HCT116 (cell line): ENCODE measurements at regions not wholly inside any gene's neighbourhood (a gene's known extent, or its start where the extent isn't known, plus 50 kb on each side); places are given as distances from the start of the nearest gene placed in this dataset.

Experiments
- CBX3 ChIP-seq: IDR thresholded peaks from 2 replicates; pipeline ENCODE4 v1.6.1; 2012; ENCODE audit warnings: low read depth
- CTCF ChIP-seq, 3 experiments: fragments of 200-600 bp in 1 of 3; sonication (generic) in 1 of 3; IDR thresholded peaks in 2 of 3; conservative IDR thresholded peaks in 1 of 3; 2 replicates each; pipeline ENCODE4 v1.5.1; 2012 to 2017; ENCODE audit warnings: low read depth in 2 of 3, low read length in 2 of 3, antibody characterized with exemption in 1 of 3, borderline replicate concordance in 1 of 3, control low read depth in 1 of 3, mild to moderate bottlenecking in 1 of 3, mixed read lengths in 1 of 3, mixed run types in 1 of 3, moderate library complexity in 1 of 3; ENCODE audit not compliant: insufficient read depth in 1 of 3
- MAX ChIP-seq: IDR thresholded peaks from 2 replicates; pipeline ENCODE4 v1.6.1; 2012
- RAD21 ChIP-seq: IDR thresholded peaks from 2 replicates; pipeline ENCODE4 v1.6.1; 2012; ENCODE audit warnings: low read depth, mild to moderate bottlenecking
- SIN3A ChIP-seq: IDR thresholded peaks from 2 replicates; pipeline ENCODE4 v1.6.1; 2012; ENCODE audit warnings: low read depth
- ZNF274 ChIP-seq: fragments of 200-500 bp; sonication (Bioruptor generic); IDR thresholded peaks from 2 replicates; pipeline ENCODE4 v1.6.1; 2014; ENCODE audit warnings: mild to moderate bottlenecking, low read depth, low read length, inconsistent platforms

- no peak for TF ChIP-seq SIN3A
- no peak for TF ChIP-seq CTCF (IDR thresholded peaks at IDR 0.05 in 2 of 3, conservative IDR thresholded peaks at IDR 0.05 in 1 of 3; ENCODE audit: borderline replicate concordance in 1 of 3, insufficient read depth in 1 of 3, low read depth in 2 of 3, low read length in 2 of 3)
- no peak for TF ChIP-seq CBX3
- no peak for TF ChIP-seq ZNF274
- TF ChIP-seq RAD21, result no peak
- no peak for TF ChIP-seq MAX
These were observed 120.8 kb downstream of the CEBPB start for GRCh38 chr20:50311308-50312001.
